B cell (primary cell): ENCODE measurements at regions not wholly inside any gene's neighbourhood (a gene's known extent, or its start where the extent isn't known, plus 50 kb on each side); places are given as distances from the start of the nearest gene placed in this dataset.

Experiments
- EZH2 ChIP-seq: IDR thresholded peaks from 2 replicates; pipeline ENCODE4 v1.6.1; 2012; ENCODE audit warnings: borderline replicate concordance, low read depth, mild to moderate bottlenecking, moderate library complexity, low read length; ENCODE audit not compliant: insufficient read depth, poor library complexity, severe bottlenecking
- TF ChIP-seq, protein P1 (sequence below): fragments of 200-600 bp; IDR thresholded peaks from one replicate; pipeline ENCODE4 v1.8.0; 2022; ENCODE audit warnings: antibody characterized with exemption, mild to moderate bottlenecking

DNA sequence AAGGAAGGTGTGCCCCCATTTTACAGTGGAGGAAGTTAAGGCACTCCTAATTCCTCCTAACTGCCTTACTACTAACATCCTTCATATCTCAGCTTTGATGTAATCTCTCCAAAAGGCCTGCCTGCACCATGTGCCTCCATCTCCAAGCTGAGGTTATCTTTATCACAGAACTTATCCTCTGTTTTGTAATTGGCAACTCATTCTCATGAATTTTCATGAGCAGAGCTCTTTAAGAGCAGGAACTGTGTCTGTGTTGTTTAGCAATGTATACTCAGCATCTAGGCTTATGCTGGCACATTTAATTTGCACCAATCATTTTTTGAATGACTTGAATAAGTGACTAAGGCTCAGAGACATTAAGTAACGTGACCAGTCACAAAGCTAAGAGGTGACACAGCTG, 147.9 kb upstream of the VLDLR start:
- TF ChIP-seq, protein P1, sequence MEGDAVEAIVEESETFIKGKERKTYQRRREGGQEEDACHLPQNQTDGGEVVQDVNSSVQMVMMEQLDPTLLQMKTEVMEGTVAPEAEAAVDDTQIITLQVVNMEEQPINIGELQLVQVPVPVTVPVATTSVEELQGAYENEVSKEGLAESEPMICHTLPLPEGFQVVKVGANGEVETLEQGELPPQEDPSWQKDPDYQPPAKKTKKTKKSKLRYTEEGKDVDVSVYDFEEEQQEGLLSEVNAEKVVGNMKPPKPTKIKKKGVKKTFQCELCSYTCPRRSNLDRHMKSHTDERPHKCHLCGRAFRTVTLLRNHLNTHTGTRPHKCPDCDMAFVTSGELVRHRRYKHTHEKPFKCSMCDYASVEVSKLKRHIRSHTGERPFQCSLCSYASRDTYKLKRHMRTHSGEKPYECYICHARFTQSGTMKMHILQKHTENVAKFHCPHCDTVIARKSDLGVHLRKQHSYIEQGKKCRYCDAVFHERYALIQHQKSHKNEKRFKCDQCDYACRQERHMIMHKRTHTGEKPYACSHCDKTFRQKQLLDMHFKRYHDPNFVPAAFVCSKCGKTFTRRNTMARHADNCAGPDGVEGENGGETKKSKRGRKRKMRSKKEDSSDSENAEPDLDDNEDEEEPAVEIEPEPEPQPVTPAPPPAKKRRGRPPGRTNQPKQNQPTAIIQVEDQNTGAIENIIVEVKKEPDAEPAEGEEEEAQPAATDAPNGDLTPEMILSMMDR: no peak
- TF ChIP-seq EZH2: no peak
